NCI-H128 (cell line): ENCODE measurements at regions not wholly inside any gene's neighbourhood (a gene's known extent, or its start where the extent isn't known, plus 50 kb on each side); places are given as distances from the start of the nearest gene placed in this dataset.
"Not testable (repeated sequence)": the region's sequence is repeated elsewhere in the genome, so short reads cannot be mapped to it uniquely, and the experiment has no call there.

Source experiments
- DNase-seq: peaks from one replicate; lab custom pipeline; 2025; ENCODE audit not compliant: unreplicated experiment; lab: John Stamatoyannopoulos, UW

DNA sequence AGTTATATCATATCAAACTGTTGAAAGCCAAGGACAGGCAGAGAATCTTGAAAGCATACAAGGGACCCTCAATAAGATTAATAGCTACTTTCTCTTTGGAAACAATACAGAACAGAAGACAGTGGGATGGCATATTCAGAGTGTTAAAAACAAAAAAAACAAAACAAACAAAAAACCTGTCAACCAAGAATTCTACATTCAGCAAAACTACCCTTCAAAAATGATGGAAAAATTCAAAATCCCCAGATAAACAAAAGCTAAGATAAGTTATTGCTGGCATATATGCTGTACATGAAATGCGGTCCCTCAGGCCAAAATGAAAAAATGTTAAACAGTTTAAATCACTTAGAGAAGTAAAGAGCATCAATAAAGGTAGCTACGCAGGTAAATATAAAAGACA is 425.1 kb downstream of the ACTL7B start:
- DNase-seq: no peak

DNA sequence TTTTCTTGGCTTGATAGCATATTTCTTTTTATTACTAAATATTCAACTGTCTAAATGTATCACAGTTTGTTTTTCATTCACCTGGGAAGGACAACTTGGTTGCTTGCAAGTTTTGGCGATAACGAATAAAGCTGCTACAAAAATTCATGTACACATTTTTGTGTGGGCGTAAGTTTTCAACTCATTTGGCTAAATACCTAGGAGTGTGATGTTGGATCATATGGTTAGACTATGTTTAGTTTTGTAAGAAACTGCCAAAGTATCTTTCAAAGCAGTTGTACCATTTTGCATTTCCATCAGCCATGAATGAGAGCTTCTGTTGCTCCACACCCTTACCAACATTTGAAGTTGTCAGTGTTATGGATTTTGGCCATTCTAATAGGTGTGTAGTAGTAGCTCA is 428.0 kb downstream of the ACTL7B start:
- DNase-seq: no peak

DNA sequence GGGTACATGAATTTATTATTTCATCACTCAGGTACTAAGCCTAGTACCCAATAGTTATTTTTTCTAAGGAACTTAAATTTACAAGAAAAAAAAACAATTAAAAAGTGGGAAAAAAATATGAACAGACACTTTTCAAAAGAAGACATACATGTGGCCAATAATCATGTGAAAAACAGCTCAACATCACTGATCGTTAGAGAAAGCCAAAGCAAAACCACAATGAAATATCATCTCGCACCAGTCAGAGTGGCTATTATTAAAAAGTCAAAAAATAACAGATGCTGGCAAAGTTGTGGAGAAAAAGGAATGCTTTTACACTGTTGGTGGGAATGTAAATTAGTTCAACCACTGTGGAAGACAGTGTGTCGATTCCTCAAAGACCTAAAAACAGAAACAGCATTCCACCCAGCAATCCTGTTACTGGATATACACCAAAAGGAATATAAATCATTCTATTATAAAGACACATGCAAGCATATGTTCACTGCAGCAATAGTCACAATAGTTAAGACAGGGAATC is 429.3 kb downstream of the ACTL7B start:
- DNase-seq: not testable (repeated sequence)

DNA sequence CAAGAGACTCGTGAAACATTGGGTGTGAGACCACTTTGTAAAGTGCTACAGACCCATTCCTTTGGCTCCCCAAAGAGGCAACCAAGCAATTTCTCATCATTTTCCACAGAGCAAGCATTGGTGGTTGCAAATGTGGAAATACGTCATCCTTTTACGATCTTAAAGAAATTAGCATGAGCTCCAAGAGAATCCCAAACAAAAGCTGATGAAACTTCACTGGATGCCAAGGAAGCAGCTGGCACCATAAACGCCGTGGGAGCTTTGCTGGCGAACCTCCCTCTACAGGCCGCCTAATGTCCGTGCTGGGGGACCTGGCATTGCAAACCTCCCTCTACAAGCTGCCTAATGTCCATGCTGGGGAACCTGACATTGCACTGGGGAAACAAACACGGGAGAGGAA is 432.4 kb downstream of the ACTL7B start:
- DNase-seq: no peak

DNA sequence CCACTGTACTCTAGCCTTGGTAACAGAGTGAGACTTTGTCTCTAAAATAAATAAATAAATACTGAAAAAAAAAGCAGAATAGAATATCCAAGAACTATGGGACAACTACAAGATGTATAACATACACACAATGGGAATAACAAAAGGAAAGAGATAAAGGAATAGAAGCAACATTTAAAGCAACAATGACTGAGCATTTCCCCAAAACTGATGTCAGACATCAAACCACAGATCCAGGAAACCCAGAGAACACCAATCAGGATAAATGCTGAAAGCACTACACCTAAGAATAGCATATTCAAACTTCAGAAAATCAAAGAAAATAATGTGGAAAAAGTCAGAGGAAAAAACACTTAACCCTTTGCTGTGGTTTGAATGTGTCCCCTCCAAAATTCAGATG is 436.4 kb downstream of the ACTL7B start:
- DNase-seq: no peak

DNA sequence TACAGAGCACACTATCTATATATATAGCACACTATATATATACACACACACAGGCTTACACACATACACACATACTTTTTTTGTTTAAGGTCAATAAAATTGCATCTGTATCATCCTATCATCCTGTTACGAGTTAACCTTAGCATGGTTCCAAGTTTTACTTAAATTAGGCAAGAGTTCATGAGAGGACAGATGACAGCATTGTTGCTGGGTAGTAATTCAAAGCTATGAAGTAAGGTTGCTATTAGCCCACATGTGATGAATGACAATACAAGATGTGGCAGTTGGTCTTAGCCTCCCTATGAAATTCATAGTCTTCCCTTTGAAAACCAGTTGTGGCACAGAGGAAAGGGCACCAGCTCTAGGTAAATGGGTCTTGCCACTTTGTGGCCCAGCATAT is 438.1 kb downstream of the ACTL7B start:
- DNase-seq: no peak

DNA sequence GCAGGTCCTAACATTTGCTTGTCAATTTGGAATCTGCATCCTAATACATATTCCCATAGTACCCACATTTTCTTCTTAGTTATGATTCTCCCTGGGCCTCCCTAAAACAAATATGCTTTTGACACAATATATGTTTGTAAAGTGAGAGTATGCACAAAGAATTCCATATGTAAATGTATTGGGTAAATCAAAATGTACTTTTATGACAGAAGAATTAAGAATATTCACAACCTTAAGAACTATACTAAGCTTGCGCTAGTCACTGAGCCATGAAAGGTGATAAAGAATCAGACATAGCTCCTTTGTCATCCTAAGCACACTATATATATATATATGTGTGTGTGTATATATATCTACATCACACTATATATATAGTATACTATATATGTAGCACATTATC is 438.5 kb downstream of the ACTL7B start:
- DNase-seq: no peak

DNA sequence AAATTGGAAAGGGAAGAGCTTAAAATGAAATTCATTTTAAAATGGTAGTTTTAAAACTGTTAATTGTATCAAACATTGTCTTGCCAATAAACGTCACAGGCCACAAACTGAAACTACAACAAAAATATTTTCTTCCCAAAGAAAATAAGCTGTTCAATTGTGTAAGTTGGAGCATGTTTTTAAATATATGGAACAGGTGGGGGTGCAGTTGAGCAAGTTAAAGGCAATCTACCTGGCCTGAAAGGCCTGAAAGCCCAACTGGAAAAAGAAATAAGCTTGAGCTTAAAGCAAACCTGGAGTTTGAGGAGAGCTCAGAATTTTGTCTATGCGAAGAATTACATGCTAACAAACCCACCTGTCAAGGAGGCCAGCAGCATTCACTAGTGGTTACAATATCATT is 439.5 kb downstream of the ACTL7B start:
- DNase-seq: no peak

DNA sequence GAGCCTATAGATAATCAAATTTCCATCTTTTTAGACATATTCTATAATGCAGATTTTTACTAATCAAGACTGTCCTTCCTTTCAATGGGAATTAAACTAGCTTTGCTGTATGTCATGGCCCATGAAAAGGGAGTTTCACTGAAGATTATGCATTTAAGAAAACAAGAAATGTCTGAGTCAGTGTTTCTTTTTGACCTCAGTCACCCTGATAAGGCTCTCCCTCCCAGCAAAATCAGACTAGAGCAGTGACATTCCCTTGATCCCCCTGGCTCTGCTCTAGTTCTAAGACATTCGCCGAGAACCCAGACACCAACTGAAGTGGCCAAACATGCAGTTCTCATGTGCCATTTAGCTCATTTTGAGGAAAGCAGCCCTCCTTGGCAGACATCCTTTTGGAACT is 442.0 kb downstream of the ACTL7B start:
- DNase-seq: no peak

DNA sequence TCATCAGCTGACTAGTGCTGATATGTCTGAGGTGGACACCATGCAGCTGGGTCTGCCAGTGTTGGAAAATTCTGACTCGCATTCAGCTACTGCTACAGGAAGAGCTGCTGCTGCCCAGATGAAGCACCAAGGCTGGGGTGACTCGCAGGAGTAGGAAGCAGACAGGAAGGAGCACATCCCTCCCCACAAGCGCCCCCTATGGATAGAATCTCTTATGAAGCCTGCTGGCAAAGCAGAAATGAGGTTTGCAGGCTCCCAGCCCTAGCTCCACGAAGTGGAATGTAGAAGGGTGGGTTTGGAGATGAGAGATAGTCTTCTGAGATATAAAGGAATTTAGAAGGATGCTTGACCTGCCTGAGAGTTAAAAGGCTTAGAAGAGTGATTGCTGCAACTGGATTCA is 443.0 kb downstream of the ACTL7B start:
- no peak for DNase-seq

DNA sequence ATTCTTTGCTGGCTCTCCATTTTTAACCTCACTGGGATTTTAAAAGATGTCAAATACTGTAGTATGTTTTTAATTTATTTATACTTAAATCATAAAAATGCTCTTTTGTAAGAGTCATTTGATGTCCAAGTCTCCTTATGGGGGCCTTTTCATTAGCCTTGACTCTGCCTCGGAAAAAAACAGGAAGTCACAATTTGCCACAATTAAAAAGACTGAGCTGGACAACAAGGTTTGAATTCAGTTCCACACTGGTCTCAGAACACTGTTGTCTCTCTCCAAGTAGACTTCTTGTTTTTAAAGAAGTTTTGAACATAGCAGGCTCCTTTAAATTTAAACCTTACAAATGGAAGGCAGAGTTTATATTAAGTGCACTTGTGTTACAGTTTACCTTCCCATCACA is 444.2 kb downstream of the ACTL7B start:
- no peak for DNase-seq

DNA sequence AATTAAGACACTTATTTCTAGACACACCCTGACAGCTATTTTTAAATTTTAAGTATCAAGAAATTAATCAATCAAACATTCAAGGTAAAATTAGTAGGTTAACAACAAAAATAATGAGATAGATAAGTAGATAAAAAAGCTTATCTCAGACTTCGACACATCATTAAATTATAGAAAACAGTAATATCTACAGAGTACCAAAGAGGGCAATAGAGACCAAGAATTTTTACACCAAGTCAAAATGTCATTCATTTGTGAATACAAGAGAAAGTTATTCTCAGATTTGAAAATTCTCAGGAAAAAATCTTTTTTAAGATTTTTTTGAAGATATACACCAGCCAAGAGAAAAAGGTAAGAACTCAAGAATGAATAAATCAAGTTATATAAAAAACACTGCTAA is 445.6 kb downstream of the ACTL7B start:
- no peak for DNase-seq

DNA sequence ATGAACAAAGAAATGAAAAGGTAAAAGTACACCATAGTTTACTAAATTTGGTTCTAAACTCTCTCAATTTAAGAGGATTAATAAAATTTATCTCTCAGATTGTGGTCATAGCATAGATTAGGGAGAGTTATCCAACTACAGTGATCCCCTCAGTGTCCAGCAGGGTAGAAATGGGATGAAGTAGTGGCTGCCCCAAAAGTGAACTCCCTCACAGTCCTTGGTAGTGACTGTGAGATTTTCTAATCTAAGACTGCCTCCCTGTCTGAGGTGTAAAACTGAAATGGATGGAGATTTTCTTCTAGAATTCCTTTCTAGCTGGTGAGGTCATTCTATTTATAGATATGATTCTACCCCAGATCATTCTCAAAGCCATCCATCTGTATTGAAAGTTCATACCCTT is 455.5 kb downstream of the ACTL7B start:
- DNase-seq: no peak

DNA sequence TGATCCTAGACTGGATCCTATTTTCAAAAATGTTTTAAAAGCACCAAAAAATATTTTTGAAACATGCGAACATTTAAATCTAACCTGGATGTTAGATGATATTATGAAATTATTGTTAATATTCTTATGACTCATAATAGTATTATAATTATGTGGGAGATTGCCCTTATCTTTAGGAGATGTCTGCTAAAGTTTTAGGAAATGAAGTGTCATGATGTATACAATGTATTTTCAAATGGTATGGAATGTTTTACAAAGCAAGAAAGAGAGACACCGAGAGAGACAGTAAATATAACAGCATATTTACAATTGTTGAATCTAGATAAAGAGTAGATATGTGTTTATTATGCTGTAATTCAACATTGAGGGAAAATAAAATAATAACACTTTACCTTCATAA is 455.9 kb downstream of the ACTL7B start:
- no peak for DNase-seq

DNA sequence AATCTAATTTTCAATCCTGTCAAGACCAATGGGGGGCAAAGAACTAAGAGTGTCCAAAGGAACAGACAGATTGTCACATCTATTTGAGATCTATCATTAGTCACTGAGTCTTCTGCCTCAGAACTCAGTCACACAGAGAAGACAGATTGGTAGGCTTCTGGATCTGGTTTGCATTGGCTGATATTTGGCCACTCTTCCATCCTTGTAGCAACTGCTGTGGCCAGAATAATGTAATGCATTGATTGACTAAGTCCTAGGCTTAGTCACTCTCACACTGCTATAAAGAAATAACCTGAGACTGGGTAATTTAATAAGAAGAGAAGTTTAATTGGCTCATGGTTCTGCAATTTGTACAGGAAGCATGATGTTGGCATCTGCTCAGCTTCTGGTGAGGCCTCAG is 458.5 kb downstream of the ACTL7B start:
- DNase-seq: no peak

DNA sequence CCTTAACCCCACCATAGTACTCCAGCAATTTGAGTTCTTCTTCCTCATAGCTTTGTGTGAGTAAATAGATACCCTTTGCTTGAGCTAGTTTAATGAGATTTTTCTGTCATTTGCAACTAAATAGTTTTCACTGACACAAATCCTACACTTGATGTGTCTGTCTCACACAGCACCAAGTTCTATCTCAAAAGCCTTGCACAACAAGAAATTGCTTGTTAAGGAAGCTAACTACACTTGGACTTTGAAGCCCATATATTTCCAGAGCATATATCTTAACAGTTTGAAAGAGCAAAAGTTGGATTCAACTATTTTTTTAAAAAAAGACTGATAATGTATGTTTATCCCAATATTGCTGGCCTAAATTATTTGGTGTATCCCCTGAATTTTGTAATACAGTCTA is 459.2 kb downstream of the ACTL7B start:
- DNase-seq: no peak

DNA sequence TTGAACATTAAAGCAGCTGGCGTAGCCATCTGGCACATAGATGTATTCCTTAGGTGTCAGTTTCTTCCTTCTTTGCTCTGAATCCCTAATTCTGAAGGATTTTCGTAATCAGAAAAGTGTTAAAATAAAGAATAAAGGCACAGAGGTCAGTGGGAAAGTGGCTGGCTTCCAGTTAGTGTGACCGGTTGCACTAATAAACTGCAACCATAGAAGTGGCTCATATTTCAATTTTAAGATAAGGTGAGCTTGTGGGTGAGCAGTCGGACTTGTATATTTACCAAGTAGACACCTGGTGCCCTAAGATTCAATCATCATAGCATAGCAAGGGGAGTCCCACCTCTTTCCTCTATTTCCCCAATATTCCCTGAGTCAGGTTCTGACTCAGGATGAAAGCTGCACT is 459.6 kb downstream of the ACTL7B start:
- DNase-seq: no peak

DNA sequence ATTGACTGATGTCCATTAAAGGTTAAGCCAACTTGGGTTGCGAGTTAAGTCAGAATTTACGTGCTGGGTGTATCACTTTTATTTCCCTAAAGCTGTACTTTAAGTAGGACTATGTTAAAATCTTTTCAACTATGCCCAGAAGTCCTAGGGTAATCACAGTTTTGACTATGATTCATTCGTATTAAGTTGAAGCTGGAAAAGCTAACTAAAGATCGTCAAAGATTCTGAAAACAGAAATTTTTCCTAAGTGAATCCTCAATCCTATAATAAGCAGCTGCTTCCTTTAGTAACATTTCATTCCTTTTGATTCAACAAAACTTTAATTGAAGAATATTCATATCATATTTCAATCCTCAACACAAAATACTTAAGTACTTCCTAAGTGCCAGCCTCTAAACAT is 460.4 kb downstream of the ACTL7B start:
- no peak for DNase-seq

DNA sequence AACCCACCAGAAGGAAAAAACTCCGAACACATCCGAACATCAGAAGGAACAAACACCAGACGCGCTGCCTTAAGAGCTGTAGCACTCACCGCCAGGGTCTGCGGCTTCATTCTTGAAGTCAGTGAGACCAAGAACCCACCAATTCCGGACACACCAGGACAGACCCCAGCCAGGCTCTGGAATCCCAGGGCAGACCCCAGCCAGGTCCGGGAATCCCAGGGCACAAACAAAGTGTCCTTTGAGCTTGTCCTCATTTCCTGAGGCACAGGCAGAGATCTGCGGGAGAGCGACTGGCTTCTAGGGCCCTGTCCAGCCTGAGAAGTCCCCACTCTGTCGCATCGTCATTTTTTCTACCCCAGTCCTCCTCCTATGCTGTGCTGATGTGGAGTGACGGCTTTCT is 461.1 kb downstream of the ACTL7B start:
- no peak for DNase-seq

DNA sequence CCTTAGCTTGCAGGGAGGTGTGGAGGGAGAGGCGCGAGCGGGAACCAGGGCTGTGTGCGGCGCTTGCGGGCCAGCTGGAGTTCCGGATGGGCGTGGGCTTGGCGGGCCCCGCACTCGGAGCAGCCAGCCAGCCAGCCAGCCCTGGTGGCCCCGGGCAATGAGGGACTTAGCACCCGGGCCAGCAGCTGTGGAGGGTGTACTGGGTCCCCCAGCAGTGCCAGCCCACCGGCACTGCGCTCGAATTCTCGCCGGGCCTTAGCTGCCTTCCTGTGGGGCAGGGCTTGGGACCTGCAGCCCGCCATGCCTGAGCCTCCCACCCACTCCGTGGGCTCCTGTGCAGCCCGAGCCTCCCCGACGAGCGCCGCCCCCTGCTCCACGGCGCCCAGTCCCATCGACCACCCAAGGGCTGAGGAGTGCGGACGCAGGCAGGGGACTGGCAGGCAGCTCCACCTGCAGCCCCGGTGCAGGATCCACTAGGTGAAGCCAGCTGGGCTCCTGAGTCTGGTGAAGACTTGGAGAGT is 462.2 kb downstream of the ACTL7B start:
- not testable (repeated sequence) for DNase-seq

DNA sequence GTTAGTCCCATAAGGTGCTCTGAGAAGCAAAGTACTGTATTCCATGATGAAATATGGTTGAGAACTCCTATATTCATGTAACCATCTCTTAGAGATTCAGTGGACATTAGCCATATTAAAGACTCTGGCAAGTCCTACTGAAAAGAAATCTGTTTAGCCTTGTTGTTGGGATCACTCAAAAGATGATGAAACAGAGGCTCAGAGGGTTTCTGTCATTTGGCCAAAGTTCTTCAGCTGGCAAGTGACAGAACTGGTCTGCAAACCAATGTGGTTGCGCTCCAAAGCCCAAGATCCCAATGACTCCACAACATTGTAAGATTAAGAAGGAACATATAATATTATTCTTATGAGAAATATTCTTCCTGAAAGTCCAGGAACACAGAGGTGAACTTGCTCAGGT is 462.9 kb downstream of the ACTL7B start:
- DNase-seq: no peak

DNA sequence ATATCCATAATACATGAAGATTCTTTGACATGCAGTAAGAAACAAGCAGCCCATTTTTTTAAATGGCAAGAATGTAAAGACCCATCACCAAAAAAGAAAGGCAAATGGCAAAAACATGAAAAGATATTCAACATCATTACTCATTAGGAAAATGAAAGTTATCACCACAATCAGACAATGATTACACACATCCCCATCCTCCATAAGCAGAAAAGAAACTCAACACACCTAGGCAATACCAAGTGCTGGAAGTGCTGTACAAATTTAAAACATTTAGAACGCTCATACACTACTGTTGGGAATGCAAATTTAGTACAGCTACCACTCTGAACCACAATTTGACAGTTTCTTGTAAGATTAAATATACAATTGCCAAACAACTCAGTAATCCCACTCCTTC is 466.7 kb downstream of the ACTL7B start:
- no peak for DNase-seq

DNA sequence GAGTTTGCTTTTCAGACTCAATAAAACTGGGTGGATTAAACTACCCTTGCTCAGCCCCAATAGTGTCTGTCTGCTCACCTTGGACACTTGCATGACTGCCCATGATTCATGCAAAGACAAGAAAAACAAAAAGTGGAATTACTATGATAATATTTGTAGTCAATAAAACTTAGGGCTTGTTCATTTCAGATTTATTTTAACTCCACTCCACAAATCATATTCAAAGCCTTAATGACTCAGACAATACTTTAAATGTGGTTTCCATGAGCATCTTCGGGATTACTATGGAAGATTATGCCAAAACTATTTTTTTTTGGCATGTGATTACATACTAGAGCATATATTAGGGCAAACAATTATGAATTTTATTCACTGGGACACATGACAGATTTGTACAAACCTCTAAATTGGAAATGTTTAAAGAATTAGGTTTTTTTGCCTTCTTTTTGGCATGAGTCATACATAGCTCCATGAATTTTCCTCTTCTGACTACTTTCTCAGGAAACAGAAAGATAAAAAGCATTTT is 468.9 kb downstream of the ACTL7B start:
- DNase-seq: no peak

DNA sequence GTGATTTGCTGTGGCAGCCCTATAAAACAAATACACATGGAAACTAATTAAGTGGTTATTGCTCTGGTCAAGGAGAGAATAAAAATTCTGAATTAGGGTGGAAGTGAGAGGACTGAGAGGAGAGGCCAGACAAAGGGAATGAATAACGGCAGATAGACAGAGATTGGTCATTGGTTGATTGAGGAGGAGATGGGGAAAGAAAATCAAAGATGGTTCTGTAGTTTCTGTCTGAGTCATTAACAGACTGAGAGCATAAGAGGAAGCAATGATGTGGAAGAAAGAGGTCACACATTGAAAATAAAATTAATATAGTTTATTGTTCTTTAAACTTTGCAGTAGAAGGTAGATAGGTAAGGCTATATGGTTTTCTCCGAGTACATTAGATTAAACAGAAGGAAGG is 469.8 kb downstream of the ACTL7B start:
- DNase-seq: no peak
